Smooth muscle cell (in vitro differentiated cells): ENCODE measurements at regions not wholly inside any gene's neighbourhood (a gene's known extent, or its start where the extent isn't known, plus 50 kb on each side); places are given as distances from the start of the nearest gene placed in this dataset.

Experiments used
- DNase-seq: peaks from one replicate; lab custom pipeline; 2025; ENCODE audit not compliant: unreplicated experiment; lab: John Stamatoyannopoulos, UW
- H2AFZ ChIP-seq: fragments of 200-600 bp; sonication (generic); 2 replicates; pipeline ENCODE4 v1.6.0; 2016; ENCODE audit warnings: antibody characterized with exemption, low read depth, mild to moderate bottlenecking
- H3F3A ChIP-seq: fragments of 200-600 bp; sonication (generic); 2 replicates; pipeline ENCODE4 v1.6.0; 2017; ENCODE audit warnings: antibody characterized with exemption, low read depth
- H3K27ac ChIP-seq: fragments of 200-600 bp; sonication (generic); 2 replicates; pipeline ENCODE4 v1.5.1; 2016; ENCODE audit warnings: low read depth, mild to moderate bottlenecking
- H3K27me3 ChIP-seq: fragments of 200-600 bp; sonication (generic); 2 replicates; pipeline ENCODE4 v1.6.1; 2016; ENCODE audit warnings: low read depth, mild to moderate bottlenecking
- H3K36me3 ChIP-seq: fragments of 200-600 bp; sonication (generic); 2 replicates; pipeline ENCODE4 v1.5.1; 2016; ENCODE audit warnings: low read depth
- H3K4me1 ChIP-seq: fragments of 200-600 bp; sonication (generic); 2 replicates; pipeline ENCODE4 v1.5.1; 2016; ENCODE audit warnings: low read depth
- H3K4me2 ChIP-seq: fragments of 200-600 bp; sonication (generic); 2 replicates; pipeline ENCODE4 v1.6.0; 2016; ENCODE audit warnings: mild to moderate bottlenecking
- H3K4me3 ChIP-seq: fragments of 200-600 bp; sonication (generic); 2 replicates; pipeline ENCODE4 v1.5.1; 2016; ENCODE audit warnings: mild to moderate bottlenecking
- H3K79me2 ChIP-seq: fragments of 200-600 bp; sonication (generic); 2 replicates; pipeline ENCODE4 v1.6.0; 2016; ENCODE audit warnings: low read depth, mild to moderate bottlenecking
- H3K9ac ChIP-seq: fragments of 200-600 bp; sonication (generic); 2 replicates; pipeline ENCODE4 v1.6.0; 2016; ENCODE audit warnings: low read depth
- H3K9me3 ChIP-seq: fragments of 200-600 bp; sonication (generic); replicated peaks from 2 replicates; pipeline ENCODE4 v1.5.1; 2016; ENCODE audit warnings: low read depth
- H4K20me1 ChIP-seq: fragments of 200-600 bp; sonication (generic); 2 replicates; pipeline ENCODE4 v1.6.0; 2016; ENCODE audit warnings: low read depth
- WGBS: methylation state at CpG from one replicate; pipeline ENCODE4 v1.1.7; 2016; ENCODE audit warnings: low lambda C conversion rate; 5-methylcytosine and 5-hydroxymethylcytosine counted together
- TF ChIP-seq, protein P1 (sequence below): fragments of 200-600 bp; sonication (generic); IDR thresholded peaks from 2 replicates; pipeline ENCODE4 v1.5.1; 2017; ENCODE audit warnings: borderline replicate concordance, mild to moderate bottlenecking, antibody characterized with exemption; ENCODE audit not compliant: insufficient read depth, poor library complexity, severe bottlenecking

DNA sequence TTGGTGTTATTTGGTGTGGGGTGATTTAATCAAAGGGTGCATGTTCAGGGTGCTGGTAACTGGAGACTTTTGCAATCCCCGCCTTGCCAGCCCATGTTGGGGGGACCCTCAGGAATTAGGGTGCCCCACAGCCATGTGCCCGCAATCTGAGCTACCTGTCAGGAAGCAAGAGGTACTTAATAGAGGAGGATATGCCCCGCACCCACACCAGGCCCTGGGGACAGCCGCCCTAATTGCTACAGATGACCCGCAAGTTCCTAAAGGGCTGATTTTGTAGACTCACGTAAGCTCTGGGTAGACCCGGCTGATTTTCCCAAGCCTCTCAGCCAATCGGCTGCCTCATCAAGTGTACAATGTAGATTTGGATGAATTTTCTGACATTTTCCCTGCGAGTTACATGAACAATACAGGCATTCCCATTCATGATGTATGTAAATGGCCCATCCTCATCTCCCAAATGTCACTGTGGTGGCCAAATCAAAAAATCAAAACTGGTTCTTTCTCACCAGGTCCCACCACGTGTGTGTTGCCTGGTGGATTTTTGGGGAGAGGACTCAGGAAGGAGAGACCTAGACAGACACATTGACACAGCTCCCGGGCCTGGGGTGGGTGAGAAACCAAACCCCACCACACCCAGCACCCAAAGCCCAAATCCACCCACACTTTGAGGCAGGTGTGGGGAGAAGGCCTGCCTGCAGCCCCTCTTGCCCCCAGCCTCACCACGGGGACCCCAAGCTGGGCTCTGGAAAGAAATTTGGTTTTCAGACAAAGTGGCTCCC is 119.2 kb upstream of the SPACA7 start:
- TF ChIP-seq, protein P1, sequence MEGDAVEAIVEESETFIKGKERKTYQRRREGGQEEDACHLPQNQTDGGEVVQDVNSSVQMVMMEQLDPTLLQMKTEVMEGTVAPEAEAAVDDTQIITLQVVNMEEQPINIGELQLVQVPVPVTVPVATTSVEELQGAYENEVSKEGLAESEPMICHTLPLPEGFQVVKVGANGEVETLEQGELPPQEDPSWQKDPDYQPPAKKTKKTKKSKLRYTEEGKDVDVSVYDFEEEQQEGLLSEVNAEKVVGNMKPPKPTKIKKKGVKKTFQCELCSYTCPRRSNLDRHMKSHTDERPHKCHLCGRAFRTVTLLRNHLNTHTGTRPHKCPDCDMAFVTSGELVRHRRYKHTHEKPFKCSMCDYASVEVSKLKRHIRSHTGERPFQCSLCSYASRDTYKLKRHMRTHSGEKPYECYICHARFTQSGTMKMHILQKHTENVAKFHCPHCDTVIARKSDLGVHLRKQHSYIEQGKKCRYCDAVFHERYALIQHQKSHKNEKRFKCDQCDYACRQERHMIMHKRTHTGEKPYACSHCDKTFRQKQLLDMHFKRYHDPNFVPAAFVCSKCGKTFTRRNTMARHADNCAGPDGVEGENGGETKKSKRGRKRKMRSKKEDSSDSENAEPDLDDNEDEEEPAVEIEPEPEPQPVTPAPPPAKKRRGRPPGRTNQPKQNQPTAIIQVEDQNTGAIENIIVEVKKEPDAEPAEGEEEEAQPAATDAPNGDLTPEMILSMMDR, result no peak

DNA sequence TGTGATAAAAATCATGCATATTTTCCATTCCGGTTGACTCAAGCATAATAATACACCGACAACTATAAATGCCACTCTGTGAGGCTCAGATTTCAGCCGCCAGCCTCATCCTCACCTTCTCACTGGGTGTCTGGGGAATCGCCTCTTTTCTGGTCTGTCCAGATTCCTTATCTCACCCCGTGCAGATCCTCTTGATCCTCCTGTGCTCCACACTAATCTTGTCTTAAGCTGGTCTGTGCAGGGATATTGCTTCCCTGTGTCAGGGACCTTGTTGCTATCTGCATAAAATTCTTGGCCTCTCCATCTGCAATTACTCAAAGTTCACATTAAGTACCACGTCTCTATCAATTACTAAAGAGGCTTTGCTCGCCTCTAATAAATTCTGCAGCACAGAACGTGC is 116.6 kb upstream of the SPACA7 start:
- Histone ChIP-seq H3F3A (no peaks in the 10 kb centered on the region), H3K4me3 (no peak overlapping the region), H3K27me3 (peaks cover 9% of the 10 kb centered on the region), H3K27ac (no peak overlapping the region), H3K9ac (no peak overlapping the region), H3K36me3 (no peaks in the 10 kb centered on the region), H4K20me1 (no peaks in the 10 kb centered on the region), H3K9me3 (no peaks in the 10 kb centered on the region), H3K4me1 (no peaks in the 10 kb centered on the region), H2AFZ (no peak overlapping the region), H3K4me2 (no peak overlapping the region), H3K79me2 (no peaks in the 10 kb centered on the region)
- no peak for DNase-seq
- TF ChIP-seq, protein P1, result no peak
- 38% methylated on average over 8 of the region's 8 CpGs for WGBS

More for the DNA sequence above, 119.2 kb upstream of the SPACA7 start:
- Histone ChIP-seq H3K4me3 (no peak overlapping the region), H4K20me1 (no peaks in the 10 kb centered on the region), H3K27ac (no peak overlapping the region), H2AFZ (no peak overlapping the region), H3K9ac (no peak overlapping the region), H3F3A (no peaks in the 10 kb centered on the region), H3K4me2 (no peak overlapping the region), H3K4me1 (no peaks in the 10 kb centered on the region), H3K79me2 (no peaks in the 10 kb centered on the region), H3K9me3 (no peaks in the 10 kb centered on the region), H3K36me3 (no peaks in the 10 kb centered on the region), H3K27me3 (peaks cover 3% of the 10 kb centered on the region)
- no peak for DNase-seq
- 88% methylated on average over 12 of the region's 12 CpGs for WGBS

DNA sequence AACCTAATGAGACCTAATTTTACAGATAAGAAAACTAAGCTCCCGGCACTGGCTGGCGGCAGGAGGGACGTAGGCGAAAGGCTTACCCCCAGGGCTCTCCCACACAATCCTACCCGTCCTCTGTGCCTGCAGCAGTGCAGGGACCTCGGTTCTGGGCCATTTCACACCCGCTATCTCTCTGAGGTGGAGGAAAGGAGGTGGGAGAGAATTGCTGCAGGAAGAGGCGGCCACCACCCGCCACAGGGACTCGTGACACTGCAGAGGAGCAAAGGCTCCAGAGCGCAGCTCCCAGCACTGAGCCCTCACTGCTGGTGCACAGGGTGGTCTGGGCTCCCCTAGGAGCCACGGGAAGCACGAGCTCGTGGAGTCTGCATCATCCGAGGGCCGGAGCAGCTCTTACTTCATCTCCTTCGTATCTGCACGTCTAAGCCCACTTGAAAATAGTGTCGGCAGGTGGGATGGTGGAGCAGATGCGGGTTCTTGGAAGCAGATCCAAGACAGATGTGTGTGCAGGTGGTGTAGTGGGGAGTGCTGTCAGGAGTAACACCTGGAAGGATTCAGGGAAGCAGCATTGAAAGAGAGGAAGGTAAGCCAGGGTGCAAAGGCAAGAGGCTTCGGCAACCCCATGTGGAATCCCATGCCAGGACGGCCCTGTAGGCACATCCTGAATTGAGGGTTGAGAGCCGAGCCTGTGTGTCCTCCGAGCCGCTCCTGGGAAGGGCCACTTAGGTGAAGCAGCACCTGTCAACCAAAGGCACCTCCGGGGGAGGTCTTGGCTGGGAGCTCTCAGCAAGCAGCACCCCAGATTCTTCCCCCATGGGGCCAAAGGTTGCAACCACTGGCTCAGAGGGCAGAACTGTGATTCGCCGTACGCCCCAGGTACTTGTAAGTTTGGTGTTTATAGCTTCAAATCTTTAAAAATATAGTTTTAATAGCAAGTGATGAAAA is 115.8 kb upstream of the SPACA7 start:
- H3K27ac ChIP-seq, result no peak overlapping the region
- H2AFZ ChIP-seq, result no peak overlapping the region
- 80% methylated on average over 29 of the region's 29 CpGs for WGBS
- no peak overlapping the region for H3K4me3 ChIP-seq
- DNase-seq, result no peak
- peaks cover 15% of the 10 kb centered on the region for H3K27me3 ChIP-seq
- no peaks in the 10 kb centered on the region for H3K36me3 ChIP-seq
- TF ChIP-seq, protein P1, result no peak
- H4K20me1 ChIP-seq, result no peaks in the 10 kb centered on the region
- H3F3A ChIP-seq, result no peaks in the 10 kb centered on the region
- H3K9ac ChIP-seq, result no peak overlapping the region
- H3K79me2 ChIP-seq, result no peaks in the 10 kb centered on the region
- H3K4me1 ChIP-seq, result no peaks in the 10 kb centered on the region
- H3K4me2 ChIP-seq, result no peak overlapping the region
- H3K9me3 ChIP-seq, result no peaks in the 10 kb centered on the region
